ENCODE measurements at regions not wholly inside any gene's neighbourhood (a gene's known extent, or its start where the extent isn't known, plus 50 kb on each side); places are given as distances from the start of the nearest gene placed in this dataset.

- no peak for TF ChIP-seq CTCF (IDR thresholded peaks at IDR 0.05; ENCODE audit: insufficient read depth, low read depth, low read length, missing control alignments)
- H3K4me3 ChIP-seq (ENCODE audit: low read depth, low read length): no peak overlapping the region
- no peak for DNase-seq (ENCODE audit: low read depth)
Observed at GRCh38 chr4:184952522-184952921, 65.8 kb upstream of the HELT start.

- no peak overlapping the region for H3K4me3 ChIP-seq (ENCODE audit: low read depth, low read length)
- TF ChIP-seq CTCF (IDR thresholded peaks at IDR 0.05; ENCODE audit: insufficient read depth, low read depth, low read length, missing control alignments): no peak
- no peak for DNase-seq (ENCODE audit: low read depth)
Observed at GRCh38 chr4:184953421-184953945, 64.8 kb upstream of the HELT start.

GRCh38 chr4:184953971-184954370 lies 64.3 kb upstream of the HELT start:
- H3K4me3 ChIP-seq (ENCODE audit: low read depth, low read length): no peak overlapping the region
- no peak for DNase-seq (ENCODE audit: low read depth)
- TF ChIP-seq CTCF (IDR thresholded peaks at IDR 0.05; ENCODE audit: insufficient read depth, low read depth, low read length, missing control alignments): no peak

GRCh38 chr4:184954482-184954881 lies 63.8 kb upstream of the HELT start:
- no peak for DNase-seq (ENCODE audit: low read depth)
- no peak for TF ChIP-seq CTCF (IDR thresholded peaks at IDR 0.05; ENCODE audit: insufficient read depth, low read depth, low read length, missing control alignments)
- no peak overlapping the region for H3K4me3 ChIP-seq (ENCODE audit: low read depth, low read length)

- no peak for TF ChIP-seq CTCF (IDR thresholded peaks at IDR 0.05; ENCODE audit: insufficient read depth, low read depth, low read length, missing control alignments)
- H3K4me3 ChIP-seq (ENCODE audit: low read depth, low read length): no peak overlapping the region
- no peak for DNase-seq (ENCODE audit: low read depth)
Observed at GRCh38 chr4:184955116-184955515, 63.2 kb upstream of the HELT start.

GRCh38 chr4:184955636-184956035 lies 62.7 kb upstream of the HELT start:
- peak; percentile 44 for DNase-seq (ENCODE audit: low read depth)
- TF ChIP-seq CTCF (IDR thresholded peaks at IDR 0.05; ENCODE audit: insufficient read depth, low read depth, low read length, missing control alignments): no peak
- no peak overlapping the region for H3K4me3 ChIP-seq (ENCODE audit: low read depth, low read length)

- DNase-seq (ENCODE audit: low read depth): no peak
- no peak overlapping the region for H3K4me3 ChIP-seq (ENCODE audit: low read depth, low read length)
- TF ChIP-seq CTCF (IDR thresholded peaks at IDR 0.05; ENCODE audit: insufficient read depth, low read depth, low read length, missing control alignments): no peak
Observed at GRCh38 chr4:184957446-184958115, 60.7 kb upstream of the HELT start.

All from GM12865 (cell line).